ENCODE measurements at regions not wholly inside any gene's neighbourhood (a gene's known extent, or its start where the extent isn't known, plus 50 kb on each side); places are given as distances from the start of the nearest gene placed in this dataset.

GRCh38 chr2:180573951-180574350 is 406.5 kb upstream of the UBE2E3 start:
- TF ChIP-seq CTCF (IDR thresholded peaks at IDR 0.05) (no peak), POLR2AphosphoS5 (IDR thresholded peaks at IDR 0.05; ENCODE audit: low read depth, low read length) (no peak), TCF7L2 (IDR thresholded peaks at IDR 0.05; ENCODE audit: low read depth, low read length) (no peak), REST (IDR thresholded peaks at IDR 0.05; ENCODE audit: insufficient read depth in 1 of 2, low read depth in 2 of 2, low read length in 1 of 2) (no peak)
